NCI-H82 treated with DMSO at 0.1 percent for 48 hours (cell line): ENCODE measurements at regions not wholly inside any gene's neighbourhood (a gene's known extent, or its start where the extent isn't known, plus 50 kb on each side); places are given as distances from the start of the nearest gene placed in this dataset.
A peak's percentile ranks its signal among the peaks of the same experiment; 100 is the strongest.
"Not testable (repeated sequence)": the region's sequence is repeated elsewhere in the genome, so short reads cannot be mapped to it uniquely, and the experiment has no call there.

Source experiments
- DNase-seq: peaks from one replicate; lab custom pipeline; 2025; ENCODE audit not compliant: unreplicated experiment; lab: John Stamatoyannopoulos, UW

- no peak for DNase-seq
Observed at GRCh38 chr12:90233168-90234100, 524.8 kb upstream of the ATP2B1 start.

- DNase-seq: no peak
Observed at GRCh38 chr12:90229407-90230170, 521.0 kb upstream of the ATP2B1 start.

- no peak for DNase-seq
Observed at GRCh38 chr12:90226211-90226610, 517.6 kb upstream of the ATP2B1 start.

GRCh38 chr12:90216815-90217214 lies 508.2 kb upstream of the ATP2B1 start:
- DNase-seq: no peak

GRCh38 chr12:90216020-90216552 lies 507.4 kb upstream of the ATP2B1 start:
- no peak for DNase-seq

- DNase-seq: no peak
Observed at GRCh38 chr12:90211017-90211416, 502.4 kb upstream of the ATP2B1 start.

GRCh38 chr12:90209029-90209428 lies 500.4 kb upstream of the ATP2B1 start:
- no peak for DNase-seq

- not testable (repeated sequence) for DNase-seq
Observed at GRCh38 chr12:90208379-90208778, 499.7 kb upstream of the ATP2B1 start.

GRCh38 chr12:90207799-90208198 lies 499.2 kb upstream of the ATP2B1 start:
- DNase-seq: no peak

- DNase-seq: no peak
Observed at GRCh38 chr12:90205165-90205564, 496.5 kb upstream of the ATP2B1 start.

- no peak for DNase-seq
Observed at GRCh38 chr12:90203556-90203955, 494.9 kb upstream of the ATP2B1 start.

- no peak for DNase-seq
Observed at GRCh38 chr12:90199006-90199405, 490.4 kb upstream of the ATP2B1 start.

GRCh38 chr12:90193500-90193899 lies 484.9 kb upstream of the ATP2B1 start:
- no peak for DNase-seq

GRCh38 chr12:90188857-90189256 lies 480.2 kb upstream of the ATP2B1 start:
- DNase-seq: no peak

- DNase-seq: no peak
Observed at GRCh38 chr12:90183201-90183600, 474.6 kb upstream of the ATP2B1 start.

GRCh38 chr12:90181216-90181615 lies 472.6 kb upstream of the ATP2B1 start:
- DNase-seq: no peak

GRCh38 chr12:90174956-90175355 lies 466.3 kb upstream of the ATP2B1 start:
- DNase-seq: no peak

GRCh38 chr12:90174198-90174510 lies 465.5 kb upstream of the ATP2B1 start:
- DNase-seq: no peak

- peak; percentile 71 for DNase-seq
Observed at GRCh38 chr12:90173499-90174197, 465.0 kb upstream of the ATP2B1 start.

- no peak for DNase-seq
Observed at GRCh38 chr12:90172524-90172923, 463.9 kb upstream of the ATP2B1 start.

GRCh38 chr12:90170740-90171139 lies 462.1 kb upstream of the ATP2B1 start:
- DNase-seq: no peak
